C4-2B (cell line): ENCODE measurements at regions not wholly inside any gene's neighbourhood (a gene's known extent, or its start where the extent isn't known, plus 50 kb on each side); places are given as distances from the start of the nearest gene placed in this dataset.
"Not testable (repeated sequence)": the region's sequence is repeated elsewhere in the genome, so short reads cannot be mapped to it uniquely, and the experiment has no call there.

ENCODE experiments used
- H3K27ac ChIP-seq: fragments of 450-650 bp; 2 replicates; pipeline ENCODE4 v1.5.1; 2017
- CTCF ChIP-seq: fragments of 450-650 bp; conservative IDR thresholded peaks from 2 replicates; pipeline ENCODE4 v1.5.1; 2017; ENCODE audit warnings: mild to moderate bottlenecking
- ZFX ChIP-seq: fragments of 450-650 bp; IDR thresholded peaks from 2 replicates; pipeline ENCODE4 v1.6.1; 2017

- H3K27ac ChIP-seq: no peak overlapping the region
- TF ChIP-seq CTCF: no peak
- TF ChIP-seq ZFX: no peak
These were observed 99.4 kb upstream of the SLC1A4 start for GRCh38 chr2:64889803-64890202.

- H3K27ac ChIP-seq: not testable (repeated sequence)
These were observed 92.6 kb upstream of the SLC1A4 start for GRCh38 chr2:64896572-64896971.

- TF ChIP-seq ZFX (no peak), CTCF (no peak)
- H3K27ac ChIP-seq: no peak overlapping the region
These were observed 89.9 kb upstream of the SLC1A4 start for GRCh38 chr2:64899081-64899865.

GRCh38 chr2:64899876-64900275 is 89.3 kb upstream of the SLC1A4 start:
- not testable (repeated sequence) for H3K27ac ChIP-seq

GRCh38 chr2:64904413-64905329 is 84.5 kb upstream of the SLC1A4 start:
- no peak overlapping the region for H3K27ac ChIP-seq
- no peak for TF ChIP-seq ZFX
- no peak for TF ChIP-seq CTCF

DNA sequence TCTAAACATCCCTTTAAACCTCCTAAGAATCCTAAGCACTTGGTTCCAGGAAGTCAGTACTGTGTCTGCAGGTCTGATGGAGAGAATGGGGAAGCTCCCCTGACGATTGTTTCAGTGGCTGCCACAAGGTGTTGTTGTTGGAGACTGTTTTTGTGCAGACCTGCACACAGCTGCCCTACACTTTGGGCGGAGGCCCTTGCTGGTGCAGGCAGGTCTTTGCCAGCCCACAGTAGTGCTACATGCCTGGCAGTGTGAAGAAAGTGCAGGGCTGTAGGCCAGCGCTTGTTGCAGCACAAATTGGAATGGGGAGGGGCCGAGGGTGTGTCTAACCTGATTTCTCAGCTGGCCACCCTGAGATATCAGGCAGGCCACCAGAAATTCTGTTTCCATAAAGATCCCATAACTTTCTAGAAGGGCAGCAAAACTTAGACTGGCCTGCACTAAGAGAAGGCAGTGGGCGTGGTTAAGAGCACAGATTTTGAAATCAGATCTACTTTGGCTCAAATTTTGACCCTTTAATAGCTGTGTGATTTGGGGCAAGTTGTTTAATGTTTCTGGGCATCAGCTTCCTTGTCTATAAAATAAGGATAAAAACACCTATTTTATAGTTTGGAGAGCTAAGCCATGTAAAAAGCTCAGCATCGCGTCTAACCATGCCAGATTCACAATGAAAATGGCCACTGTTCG is 83.7 kb upstream of the SLC1A4 start:
- TF ChIP-seq ZFX: no peak
- H3K27ac ChIP-seq: no peak overlapping the region

DNA sequence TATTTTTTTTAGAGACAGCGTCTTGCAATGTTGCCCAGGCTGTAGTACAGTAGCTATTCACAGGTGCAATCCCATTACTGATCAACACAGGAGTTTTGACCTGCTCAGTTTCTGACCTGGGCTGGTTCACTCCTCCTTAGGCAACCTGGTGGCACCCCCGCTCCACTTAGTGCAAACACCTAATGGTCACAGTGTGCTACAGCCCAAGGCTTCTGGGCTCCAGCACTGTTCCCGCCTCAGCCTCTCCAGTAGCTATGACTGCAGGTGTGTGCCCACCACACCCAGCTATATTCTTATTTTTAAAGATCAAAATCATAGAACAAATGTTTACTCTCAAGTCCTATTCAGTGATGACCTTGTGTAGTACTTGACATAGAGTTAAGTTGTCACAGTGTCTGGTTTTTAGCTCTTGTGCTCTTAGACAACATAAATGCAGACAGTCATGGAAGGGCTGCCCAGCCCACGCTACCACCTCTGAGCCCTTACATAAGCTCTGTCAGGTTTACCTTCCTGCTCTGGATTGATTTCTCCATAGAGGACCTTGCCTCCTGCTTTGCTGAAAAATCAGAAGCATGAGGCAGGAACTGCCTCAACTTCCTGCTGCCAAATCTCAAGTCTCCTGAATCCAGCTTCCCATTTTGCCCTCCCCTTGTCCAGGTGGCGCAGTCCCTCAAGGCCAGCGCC is 82.2 kb upstream of the SLC1A4 start:
- no peak for TF ChIP-seq CTCF
- no peak overlapping the region for H3K27ac ChIP-seq

- H3K27ac ChIP-seq: no peak overlapping the region
- TF ChIP-seq ZFX (no peak), CTCF (no peak)
These were observed 80.8 kb upstream of the SLC1A4 start for GRCh38 chr2:64908406-64908805.
